ENCODE measurements at regions not wholly inside any gene's neighbourhood (a gene's known extent, or its start where the extent isn't known, plus 50 kb on each side); places are given as distances from the start of the nearest gene placed in this dataset.

DNA sequence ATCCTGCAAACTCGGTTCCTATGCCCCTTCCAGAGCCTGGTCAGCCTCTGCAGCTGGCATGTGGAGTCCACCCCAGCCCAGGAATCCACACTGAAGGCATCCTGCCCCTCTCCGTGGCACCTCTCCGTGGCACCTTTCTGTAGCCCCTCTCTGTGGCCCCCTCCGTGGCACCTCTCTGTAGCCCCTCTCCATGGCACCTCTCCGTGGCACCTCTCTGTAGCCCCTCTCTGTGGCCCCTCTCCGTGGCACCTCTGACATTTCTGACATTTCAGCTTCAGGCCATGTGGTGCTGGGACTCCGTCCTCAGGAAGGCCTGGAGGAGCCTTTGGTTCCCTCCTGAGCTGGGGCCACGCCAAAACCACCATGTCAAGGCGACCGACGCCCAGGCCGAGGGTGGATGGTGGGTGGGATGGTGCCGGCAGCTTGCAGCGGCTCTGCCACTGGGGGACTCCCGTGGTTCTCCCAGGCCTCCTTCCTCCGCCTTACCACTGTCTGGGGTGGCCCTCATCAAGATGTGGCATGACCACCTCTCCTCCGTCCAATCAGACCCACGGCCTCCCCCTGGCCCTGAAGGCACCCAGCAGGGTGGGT lies 1518.5 kb downstream of the BRD1 start:
- TF ChIP-seq, protein P1, sequence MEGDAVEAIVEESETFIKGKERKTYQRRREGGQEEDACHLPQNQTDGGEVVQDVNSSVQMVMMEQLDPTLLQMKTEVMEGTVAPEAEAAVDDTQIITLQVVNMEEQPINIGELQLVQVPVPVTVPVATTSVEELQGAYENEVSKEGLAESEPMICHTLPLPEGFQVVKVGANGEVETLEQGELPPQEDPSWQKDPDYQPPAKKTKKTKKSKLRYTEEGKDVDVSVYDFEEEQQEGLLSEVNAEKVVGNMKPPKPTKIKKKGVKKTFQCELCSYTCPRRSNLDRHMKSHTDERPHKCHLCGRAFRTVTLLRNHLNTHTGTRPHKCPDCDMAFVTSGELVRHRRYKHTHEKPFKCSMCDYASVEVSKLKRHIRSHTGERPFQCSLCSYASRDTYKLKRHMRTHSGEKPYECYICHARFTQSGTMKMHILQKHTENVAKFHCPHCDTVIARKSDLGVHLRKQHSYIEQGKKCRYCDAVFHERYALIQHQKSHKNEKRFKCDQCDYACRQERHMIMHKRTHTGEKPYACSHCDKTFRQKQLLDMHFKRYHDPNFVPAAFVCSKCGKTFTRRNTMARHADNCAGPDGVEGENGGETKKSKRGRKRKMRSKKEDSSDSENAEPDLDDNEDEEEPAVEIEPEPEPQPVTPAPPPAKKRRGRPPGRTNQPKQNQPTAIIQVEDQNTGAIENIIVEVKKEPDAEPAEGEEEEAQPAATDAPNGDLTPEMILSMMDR (IDR thresholded peaks at IDR 0.05; ENCODE audit: low read depth, low read length, missing control alignments), result no peak
- H3K4me3 ChIP-seq (replicated peaks; ENCODE audit: low read depth, low read length), result no peak overlapping the region
- DNase-seq (ENCODE audit: extremely low read depth, low read depth), result no peak

- no peak for DNase-seq (ENCODE audit: extremely low read depth, low read depth)
- TF ChIP-seq, protein P1 (IDR thresholded peaks at IDR 0.05; ENCODE audit: low read depth, low read length, missing control alignments), result no peak
- no peak overlapping the region for H3K4me3 ChIP-seq (replicated peaks; ENCODE audit: low read depth, low read length)
These were observed 1519.7 kb downstream of the BRD1 start for GRCh38 chr22:48307931-48308330.

GRCh38 chr22:48306785-48307510 lies 1520.7 kb downstream of the BRD1 start:
- H3K4me3 ChIP-seq (replicated peaks; ENCODE audit: low read depth, low read length), result no peak overlapping the region
- DNase-seq (ENCODE audit: extremely low read depth, low read depth), result no peak
- TF ChIP-seq, protein P1 (IDR thresholded peaks at IDR 0.05; ENCODE audit: low read depth, low read length, missing control alignments), result no peak

- H3K4me3 ChIP-seq (replicated peaks; ENCODE audit: low read depth, low read length), result no peak overlapping the region
- no peak for DNase-seq (ENCODE audit: extremely low read depth, low read depth)
- TF ChIP-seq, protein P1 (IDR thresholded peaks at IDR 0.05; ENCODE audit: low read depth, low read length, missing control alignments), result no peak
These were observed 1521.4 kb downstream of the BRD1 start for GRCh38 chr22:48306284-48306683.

DNA sequence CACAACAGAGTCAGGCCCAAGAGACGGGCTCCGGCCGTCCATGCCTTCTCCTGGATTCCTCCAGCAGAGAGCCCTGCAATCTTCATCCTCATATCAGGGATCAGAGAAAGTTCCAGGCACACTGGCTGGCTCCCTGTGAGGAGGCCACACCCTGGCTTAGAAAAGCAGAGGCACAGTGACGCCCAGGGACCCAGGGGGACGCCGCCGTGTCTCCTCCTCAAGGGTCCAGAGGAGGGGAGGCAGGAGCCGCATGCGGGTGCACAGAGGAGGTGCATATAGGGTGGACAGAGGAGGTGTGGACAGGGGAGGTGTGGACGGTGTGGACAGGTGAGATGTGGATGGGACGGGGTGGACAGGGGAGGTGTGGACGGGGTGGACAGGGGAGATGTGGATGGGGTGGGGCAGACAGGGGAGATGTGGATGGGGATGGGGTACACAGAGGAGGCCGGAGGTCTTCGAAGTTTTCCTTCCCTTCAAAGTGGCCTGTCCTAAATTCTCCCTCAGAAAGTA lies 1521.9 kb downstream of the BRD1 start:
- TF ChIP-seq, protein P1 (IDR thresholded peaks at IDR 0.05; ENCODE audit: low read depth, low read length, missing control alignments), result no peak
- no peak overlapping the region for H3K4me3 ChIP-seq (replicated peaks; ENCODE audit: low read depth, low read length)
- DNase-seq (ENCODE audit: extremely low read depth, low read depth), result no peak

DNA sequence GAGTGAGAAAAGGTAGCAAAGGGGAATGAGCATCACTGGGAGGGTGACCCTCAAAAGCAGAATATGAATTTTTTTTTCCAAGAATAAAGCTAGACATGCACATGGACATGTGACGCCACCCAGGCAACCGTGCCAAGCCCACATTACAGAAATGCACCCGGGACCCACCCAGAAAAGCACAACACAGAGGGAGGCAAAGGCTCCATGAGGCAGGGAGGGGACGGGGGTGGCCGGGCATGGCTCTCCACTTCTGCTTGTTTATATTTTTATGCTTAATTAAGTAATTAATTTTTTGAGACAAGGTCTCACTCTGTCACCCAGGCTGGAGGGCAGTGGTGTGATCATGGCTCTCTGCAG lies 1524.3 kb downstream of the BRD1 start:
- TF ChIP-seq, protein P1 (IDR thresholded peaks at IDR 0.05; ENCODE audit: low read depth, low read length, missing control alignments), result no peak
- no peak for DNase-seq (ENCODE audit: extremely low read depth, low read depth)
- H3K4me3 ChIP-seq (replicated peaks; ENCODE audit: low read depth, low read length), result no peak overlapping the region
